Stimulated activated CD4-positive, alpha-beta T cell treated with anti-CD3 and anti-CD28 coated beads, Interleukin-2, amount 100 ng/mL, for 48 hours (primary cell): ENCODE measurements at regions not wholly inside any gene's neighbourhood (a gene's known extent, or its start where the extent isn't known, plus 50 kb on each side); places are given as distances from the start of the nearest gene placed in this dataset.
"Not testable (repeated sequence)": the region's sequence is repeated elsewhere in the genome, so short reads cannot be mapped to it uniquely, and the experiment has no call there.

Source experiments
- DNase-seq, 2 donors: peaks; one replicate each; pipeline ENCODE4 v3.0.0-alpha.2; 2020

DNA sequence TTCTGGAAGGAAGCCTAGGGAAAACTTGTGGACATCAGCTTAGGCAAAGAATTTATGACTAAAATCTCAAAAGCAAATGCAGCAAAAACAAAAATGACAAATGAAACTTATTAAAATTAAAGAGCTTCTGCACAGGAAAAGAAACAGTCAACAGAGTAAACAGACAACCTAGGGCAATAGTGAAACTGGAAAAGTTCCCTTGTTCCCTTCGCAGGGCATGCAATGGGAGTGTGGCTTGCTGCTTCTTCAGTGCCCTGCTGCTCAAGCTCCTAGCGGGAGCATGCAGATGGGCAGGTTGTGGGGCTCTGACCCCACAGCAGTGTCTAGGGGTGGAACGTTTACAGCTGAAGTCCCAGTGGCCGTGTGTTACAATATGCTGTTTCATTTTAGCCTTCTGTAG lies 1797.4 kb downstream of the NCAM2 start:
- DNase-seq = no peak

DNA sequence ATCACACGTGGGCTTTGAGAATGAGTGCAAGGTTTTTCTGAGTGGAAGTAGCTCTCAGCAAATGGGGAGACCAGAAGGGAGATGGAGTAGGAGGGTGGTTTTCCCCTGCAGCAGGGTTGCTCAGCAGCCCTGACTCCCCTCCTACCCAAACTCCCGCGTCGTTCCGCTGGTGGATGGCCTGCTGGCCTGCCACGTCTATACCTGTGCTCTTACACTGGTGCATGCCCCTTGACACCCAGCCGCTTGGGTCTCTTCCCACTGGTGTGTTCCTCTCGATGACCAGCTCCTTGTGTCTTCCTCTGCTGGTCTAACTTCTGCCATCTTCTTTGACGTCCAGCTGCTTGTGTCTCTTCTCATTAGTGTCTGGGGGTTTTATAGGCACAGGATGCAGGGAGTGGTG lies 1797.9 kb downstream of the NCAM2 start:
- no peak for DNase-seq

DNA sequence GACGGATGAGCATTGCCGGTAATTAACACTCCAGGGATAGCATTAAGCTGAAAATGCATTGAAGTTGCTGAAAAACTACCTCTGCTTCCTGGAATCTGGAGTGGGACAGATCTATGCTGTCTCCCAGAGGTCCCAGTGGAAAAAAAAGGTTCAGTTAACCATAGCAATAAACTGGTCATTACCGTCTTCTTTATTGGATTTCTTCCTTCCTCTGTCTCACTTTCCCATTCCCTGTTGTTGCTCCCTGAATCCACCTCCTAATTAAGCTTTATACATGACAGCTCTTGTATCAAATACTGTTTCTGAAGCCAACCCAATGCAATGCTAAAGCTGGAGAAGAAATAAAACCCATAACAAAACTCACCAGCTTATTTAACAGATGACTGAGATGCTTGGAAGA lies 1805.9 kb downstream of the NCAM2 start:
- DNase-seq = no peak

GRCh38 chr21:22806278-22806677 lies 1808.1 kb downstream of the NCAM2 start:
- DNase-seq = no peak

DNA sequence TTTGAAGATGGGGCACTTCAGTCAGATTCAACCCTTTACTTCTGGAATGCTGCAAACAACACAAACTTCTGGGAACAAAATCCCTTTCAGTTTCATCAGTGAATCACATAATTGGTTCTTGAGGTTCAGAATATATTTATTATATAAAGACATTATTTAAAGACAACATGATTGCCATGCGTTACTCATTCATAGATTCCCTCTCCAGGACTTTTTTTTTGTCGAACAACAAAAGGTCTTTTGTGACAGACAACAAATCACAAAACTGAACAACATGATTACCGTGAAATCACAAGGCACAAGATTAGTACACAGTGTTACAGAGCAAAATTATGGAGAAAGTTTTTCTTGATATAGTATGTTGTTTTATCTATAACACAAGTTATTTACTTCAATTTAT lies 1815.0 kb downstream of the NCAM2 start:
- DNase-seq = no peak

DNA sequence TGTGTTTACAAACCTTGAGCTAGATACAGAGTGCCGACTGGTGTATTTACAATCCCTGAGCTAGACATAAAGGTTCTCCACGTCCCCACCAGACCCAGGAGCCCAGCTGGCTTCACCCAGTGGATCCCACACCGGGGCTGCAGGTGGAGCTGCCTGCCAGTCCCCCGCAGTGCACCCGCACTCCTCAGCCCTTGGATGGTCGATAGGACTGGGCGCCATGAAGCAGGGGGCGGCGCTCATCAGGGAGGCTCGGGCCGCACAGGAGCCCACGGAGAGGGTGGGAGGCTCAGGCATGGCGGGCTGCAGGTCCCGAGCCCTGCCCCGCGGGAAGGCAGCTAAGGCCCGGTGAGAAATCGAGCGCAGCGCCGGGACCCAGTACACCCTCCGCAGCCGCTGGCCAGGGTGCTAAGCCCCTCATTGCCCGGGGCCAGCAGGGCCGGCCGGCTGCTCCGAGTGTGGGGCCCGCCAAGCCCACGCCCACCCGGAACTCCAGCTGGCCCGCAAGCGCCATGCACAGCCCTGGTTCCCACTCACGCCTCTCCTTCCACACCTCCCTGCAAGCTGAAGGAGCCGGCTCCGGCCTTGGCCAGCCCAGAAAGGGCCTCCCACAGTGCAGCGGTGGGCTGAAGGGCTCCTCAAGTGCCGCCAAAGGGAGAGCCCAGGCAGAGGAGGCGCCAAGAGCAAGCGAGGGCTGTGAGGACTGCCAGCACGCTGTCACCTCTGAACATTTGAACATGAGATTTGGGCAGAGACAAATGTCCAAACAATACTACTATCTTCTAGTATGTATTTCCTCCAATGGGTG lies 1820.7 kb downstream of the NCAM2 start:
- not testable (repeated sequence) for DNase-seq

- no peak for DNase-seq
Observed at GRCh38 chr21:22827422-22827821, 1829.2 kb downstream of the NCAM2 start.

- no peak for DNase-seq
Observed at GRCh38 chr21:22842875-22843274, 1844.7 kb downstream of the NCAM2 start.

DNA sequence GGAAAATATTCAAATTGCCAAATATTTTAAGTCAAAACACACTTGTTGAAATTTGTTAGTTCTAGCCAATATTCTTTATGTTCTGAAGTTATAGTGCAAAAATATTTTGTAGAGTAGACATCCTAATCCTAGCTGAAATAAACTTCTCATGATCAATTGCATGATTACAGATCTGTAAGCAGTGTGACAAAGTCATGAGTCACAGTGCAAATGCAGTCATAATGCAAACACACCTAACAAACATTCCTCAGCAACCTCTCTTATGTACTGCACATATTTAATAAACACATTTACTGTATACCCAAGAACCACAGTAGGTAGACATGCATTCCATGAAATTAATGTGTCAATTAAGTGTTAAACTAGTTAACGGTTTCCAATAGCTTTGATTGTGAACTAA lies 1857.4 kb downstream of the NCAM2 start:
- DNase-seq = no peak

DNA sequence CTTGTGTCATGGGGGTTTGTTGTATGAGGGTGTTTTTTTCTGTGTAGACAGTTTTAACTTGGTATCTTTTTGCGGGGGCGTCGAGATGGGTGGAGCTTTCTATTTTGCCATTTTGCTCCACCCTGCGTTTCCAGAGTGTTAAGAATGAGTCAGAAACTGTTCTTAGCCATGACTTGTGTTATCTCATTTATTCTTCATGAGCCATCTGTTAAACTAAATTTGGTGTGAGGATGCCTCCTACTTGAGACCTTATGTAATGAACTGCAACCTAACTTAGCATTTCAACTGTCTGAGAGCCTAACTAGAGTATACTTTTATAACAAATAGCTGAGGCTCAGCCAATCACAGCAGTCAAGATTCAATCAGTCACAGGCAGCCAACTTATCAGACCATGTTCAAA lies 1873.5 kb downstream of the NCAM2 start:
- no peak for DNase-seq

GRCh38 chr21:22880573-22880972 lies 1882.4 kb downstream of the NCAM2 start:
- DNase-seq = no peak

- DNase-seq = no peak
Observed at GRCh38 chr21:22881131-22881530, 1882.9 kb downstream of the NCAM2 start.

DNA sequence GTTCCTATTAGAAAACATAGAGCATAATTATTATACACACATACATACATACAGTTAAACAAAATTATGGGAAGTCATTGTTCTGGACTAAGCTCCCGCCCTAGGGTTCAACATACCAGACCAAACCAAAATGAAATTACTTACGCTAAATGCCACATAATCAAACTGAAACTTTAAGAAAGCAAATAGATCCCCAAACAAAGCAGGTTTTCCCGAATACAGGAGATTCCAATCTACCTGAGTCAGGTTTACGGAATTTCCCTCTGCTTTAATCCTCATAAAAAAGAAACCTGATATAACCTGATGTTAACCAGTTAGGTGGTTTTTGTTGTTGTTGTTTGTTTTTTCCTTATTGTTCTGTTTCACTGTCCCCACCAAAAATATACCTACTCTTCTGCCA lies 1886.9 kb downstream of the NCAM2 start:
- no peak for DNase-seq

DNA sequence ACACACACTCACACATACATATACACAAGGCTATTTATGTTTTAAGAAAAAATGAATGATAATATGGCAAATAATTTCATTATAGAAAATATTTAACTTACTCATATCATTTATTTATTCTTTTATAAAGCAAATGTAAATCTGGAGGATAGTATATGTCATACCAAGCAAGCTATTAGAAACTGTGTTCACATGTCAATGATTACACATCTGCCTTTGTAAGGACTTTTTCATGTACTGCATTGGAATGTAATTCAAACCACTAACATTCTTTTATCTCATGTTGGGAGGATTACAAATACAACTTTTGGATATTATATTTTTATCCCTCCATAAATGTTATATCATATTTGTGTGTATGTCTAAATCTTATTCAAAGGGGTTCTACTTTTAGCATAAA lies 1887.4 kb downstream of the NCAM2 start:
- DNase-seq = no peak

GRCh38 chr21:22889445-22889844 lies 1891.2 kb downstream of the NCAM2 start:
- no peak for DNase-seq

- DNase-seq = no peak
Observed at GRCh38 chr21:22890656-22891055, 1892.4 kb downstream of the NCAM2 start.

DNA sequence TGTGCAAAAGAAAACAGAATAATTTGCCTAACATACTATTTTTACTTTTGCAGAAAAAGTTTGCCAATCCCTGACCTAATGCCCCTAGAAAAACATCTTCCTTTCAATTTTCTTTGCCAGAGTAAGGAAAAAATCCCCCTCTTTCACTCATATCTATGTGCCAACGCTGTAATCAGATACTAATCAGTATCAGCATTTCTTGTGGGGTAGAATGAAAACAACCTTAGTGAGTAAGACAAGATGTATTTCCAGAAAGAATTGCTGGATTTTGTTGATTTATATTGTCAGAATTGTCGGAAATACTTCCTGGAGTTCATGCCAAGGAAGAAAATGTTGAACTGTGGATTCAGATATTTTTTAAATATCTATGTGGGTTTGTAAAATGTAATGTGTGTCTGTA lies 1893.8 kb downstream of the NCAM2 start:
- no peak for DNase-seq

- no peak for DNase-seq
Observed at GRCh38 chr21:22892740-22893139, 1894.5 kb downstream of the NCAM2 start.

GRCh38 chr21:22898051-22898665 lies 1899.9 kb downstream of the NCAM2 start:
- DNase-seq = no peak

DNA sequence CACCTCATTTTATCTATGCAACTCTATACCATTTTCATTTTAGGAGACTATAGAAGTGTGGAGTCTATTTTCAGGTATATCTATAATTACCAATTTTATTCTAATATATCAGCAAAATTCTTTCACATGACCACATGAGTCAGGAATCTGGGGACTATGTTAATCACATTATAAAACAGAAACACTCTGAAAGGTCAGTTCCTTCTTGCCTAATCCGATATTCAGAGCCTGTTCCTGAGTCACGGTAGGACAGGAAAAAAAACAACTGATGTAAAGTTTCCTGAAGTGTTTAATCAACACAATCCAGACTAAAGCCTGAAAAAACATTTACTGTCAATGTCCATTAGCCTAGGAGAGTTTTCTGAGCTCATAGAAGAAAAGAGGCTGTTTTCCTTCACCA lies 1902.3 kb downstream of the NCAM2 start:
- DNase-seq = no peak

DNA sequence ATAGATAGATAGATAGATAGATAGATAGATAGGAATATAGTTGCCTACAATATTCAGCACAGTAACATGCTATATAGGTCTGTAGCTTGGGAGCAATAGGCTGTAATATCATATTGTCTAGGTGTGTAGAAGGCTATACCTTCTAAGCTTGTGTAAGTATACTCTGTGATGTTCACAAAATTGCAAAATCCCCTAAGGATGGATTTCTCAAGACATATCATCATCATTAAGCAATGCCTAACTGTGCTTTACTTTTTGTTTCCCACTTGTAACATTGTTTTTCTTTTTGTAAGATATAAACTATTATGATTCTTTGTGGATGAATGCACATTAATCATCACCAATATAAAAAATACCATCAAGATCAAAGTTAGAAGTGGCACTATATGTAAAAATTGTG lies 1905.6 kb downstream of the NCAM2 start:
- no peak for DNase-seq

GRCh38 chr21:22904385-22904784 lies 1906.2 kb downstream of the NCAM2 start:
- no peak for DNase-seq

- no peak for DNase-seq
Observed at GRCh38 chr21:22925032-22925431, 1926.8 kb downstream of the NCAM2 start.

DNA sequence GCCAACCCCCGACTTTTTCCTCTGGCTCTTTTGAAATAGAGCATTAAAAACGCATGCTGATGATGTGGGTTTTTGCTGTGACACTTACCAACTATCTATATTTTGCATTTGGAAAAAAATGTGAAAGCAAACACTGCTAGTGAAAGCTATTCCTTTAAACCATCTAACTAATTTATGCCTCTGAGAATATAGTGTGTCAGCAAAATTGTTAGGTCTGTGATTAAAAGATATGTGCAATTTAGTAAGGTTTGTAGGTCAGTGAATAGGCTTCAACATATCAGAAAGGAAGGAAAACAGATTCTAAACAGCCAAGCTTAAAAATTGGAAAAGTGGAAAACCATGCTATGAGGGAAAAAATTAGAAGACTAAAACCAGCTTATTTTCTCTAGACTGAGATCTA lies 1929.3 kb downstream of the NCAM2 start:
- DNase-seq = no peak
